ENCODE measurements at regions not wholly inside any gene's neighbourhood (a gene's known extent, or its start where the extent isn't known, plus 50 kb on each side); places are given as distances from the start of the nearest gene placed in this dataset.
"Not testable (repeated sequence)": the region's sequence is repeated elsewhere in the genome, so short reads cannot be mapped to it uniquely, and the experiment has no call there.

- DNase-seq: no peak
- Mint-ChIP-seq H3K27ac (no peak overlapping the region), H3K4me3 (no peak overlapping the region), H3K27me3 (ENCODE audit: insufficient read depth) (no peaks in the 10 kb centered on the region), H3K36me3 (ENCODE audit: low read depth) (no peaks in the 10 kb centered on the region), H3K4me1 (ENCODE audit: low read depth) (peaks cover under 1% of the 10 kb centered on the region; the same call in 1 of the 2 replicates), H3K9me3 (no peaks in the 10 kb centered on the region)
- no peak for TF ChIP-seq CTCF (IDR thresholded peaks at IDR 0.05)
Observed at GRCh38 chr10:86579883-86580520, 58.4 kb upstream of the WAPL start.

- Mint-ChIP-seq H3K4me3 (no peak overlapping the region), H3K36me3 (ENCODE audit: low read depth) (no peaks in the 10 kb centered on the region), H3K27me3 (ENCODE audit: insufficient read depth) (no peaks in the 10 kb centered on the region), H3K9me3 (no peaks in the 10 kb centered on the region), H3K4me1 (ENCODE audit: low read depth) (peaks cover 5% of the 10 kb centered on the region; the same call in 1 of the 2 replicates), H3K27ac (no peak overlapping the region)
- TF ChIP-seq CTCF (IDR thresholded peaks at IDR 0.05): no peak
- DNase-seq: no peak
Observed at GRCh38 chr10:86580521-86580891, 58.9 kb upstream of the WAPL start.

- no peaks in the 10 kb centered on the region for H3K36me3 Mint-ChIP-seq (ENCODE audit: low read depth)
- peaks cover 13% of the 10 kb centered on the region for H3K4me1 Mint-ChIP-seq (ENCODE audit: low read depth)
- no peak for DNase-seq
- H3K27ac Mint-ChIP-seq: no peak overlapping the region
- no peak overlapping the region for H3K4me3 Mint-ChIP-seq
- no peaks in the 10 kb centered on the region; the same call in 1 of the 2 replicates for H3K27me3 Mint-ChIP-seq (ENCODE audit: insufficient read depth)
- TF ChIP-seq CTCF (IDR thresholded peaks at IDR 0.05): peak; percentile 17; the same call in 1 of the 2 replicates
- no peaks in the 10 kb centered on the region for H3K9me3 Mint-ChIP-seq
Observed at GRCh38 chr10:86583983-86584382, 62.4 kb upstream of the WAPL start.

- DNase-seq: peak; percentile 33
- H3K4me1 Mint-ChIP-seq (ENCODE audit: low read depth): peaks cover 13% of the 10 kb centered on the region
- no peak overlapping the region for H3K27ac Mint-ChIP-seq
- peaks cover 3% of the 10 kb centered on the region for H3K27me3 Mint-ChIP-seq (ENCODE audit: insufficient read depth)
- no peaks in the 10 kb centered on the region for H3K9me3 Mint-ChIP-seq
- peak overlapping the region; percentile 53 for H3K4me3 Mint-ChIP-seq
- H3K36me3 Mint-ChIP-seq (ENCODE audit: low read depth): no peaks in the 10 kb centered on the region
- peak; percentile 98 for TF ChIP-seq CTCF (IDR thresholded peaks at IDR 0.05)
Observed at GRCh38 chr10:86585037-86585929, 63.7 kb upstream of the WAPL start.

- Mint-ChIP-seq H3K9me3 (no peaks in the 10 kb centered on the region), H3K4me1 (ENCODE audit: low read depth) (peaks cover 13% of the 10 kb centered on the region), H3K27me3 (ENCODE audit: insufficient read depth) (peaks cover 3% of the 10 kb centered on the region), H3K36me3 (ENCODE audit: low read depth) (no peaks in the 10 kb centered on the region), H3K27ac (no peak overlapping the region), H3K4me3 (no peak overlapping the region)
- no peak for TF ChIP-seq CTCF (IDR thresholded peaks at IDR 0.05)
- DNase-seq: no peak
Observed at GRCh38 chr10:86586516-86586915, 64.9 kb upstream of the WAPL start.

GRCh38 chr10:86588781-86589180, 65.6 kb upstream of the OPN4 start:
- DNase-seq; H3K36me3 Mint-ChIP-seq (ENCODE audit: low read depth); H3K4me3 Mint-ChIP-seq; H3K27me3 Mint-ChIP-seq (ENCODE audit: insufficient read depth); H3K9me3 Mint-ChIP-seq; H3K27ac Mint-ChIP-seq: not testable (repeated sequence)
- peaks cover 15% of the 10 kb centered on the region for H3K4me1 Mint-ChIP-seq (ENCODE audit: low read depth)

Measured in HFFc6 (cell line).